ENCODE measurements at regions not wholly inside any gene's neighbourhood (a gene's known extent, or its start where the extent isn't known, plus 50 kb on each side); places are given as distances from the start of the nearest gene placed in this dataset.
"Not testable (repeated sequence)": the region's sequence is repeated elsewhere in the genome, so short reads cannot be mapped to it uniquely, and the experiment has no call there.

GRCh38 chr3:134718726-134719125 lies 67.9 kb upstream of the KY start:
- Histone ChIP-seq H3K4me3 (no peak overlapping the region), H3K4me1 (no peaks in the 10 kb centered on the region), H3K9me3 (no peaks in the 10 kb centered on the region), H3K36me3 (no peaks in the 10 kb centered on the region), H3K27me3 (no peaks in the 10 kb centered on the region), H3K27ac (no peak overlapping the region)
- intact Hi-C loops (cut with DNase I), result no loop called here
- ATAC-seq (no peak), DNase-seq (no peak)
- WGBS (ENCODE audit: insufficient coverage, low coverage, low lambda C conversion rate, missing lambda C conversion rate), result 61% methylated on average over 4 of the region's 4 CpGs
- TF ChIP-seq POLR2A (IDR thresholded peaks at IDR 0.05) (no peak), CTCF (IDR thresholded peaks at IDR 0.05) (no peak)

GRCh38 chr3:134721214-134721613 lies 70.4 kb upstream of the KY start:
- no peak for ATAC-seq
- H3K27ac ChIP-seq, result no peak overlapping the region
- no peak overlapping the region for H3K4me3 ChIP-seq
- H3K36me3 ChIP-seq, result no peaks in the 10 kb centered on the region
- no peak for DNase-seq
- TF ChIP-seq CTCF (IDR thresholded peaks at IDR 0.05), result no peak
- TF ChIP-seq POLR2A (IDR thresholded peaks at IDR 0.05), result no peak
- intact Hi-C loops (cut with DNase I), result no loop called here
- no peaks in the 10 kb centered on the region for H3K9me3 ChIP-seq
- no peaks in the 10 kb centered on the region for H3K27me3 ChIP-seq
- WGBS (ENCODE audit: insufficient coverage, low coverage, low lambda C conversion rate, missing lambda C conversion rate), result 25% methylated on average over 1 of the region's 1 CpG
- H3K4me1 ChIP-seq, result no peaks in the 10 kb centered on the region

- Histone ChIP-seq H3K36me3 (no peaks in the 10 kb centered on the region), H3K4me1 (no peaks in the 10 kb centered on the region), H3K27me3 (no peaks in the 10 kb centered on the region), H3K9me3 (no peaks in the 10 kb centered on the region), H3K4me3 (no peak overlapping the region), H3K27ac (no peak overlapping the region)
- intact Hi-C loops (cut with DNase I), result no loop called here
- TF ChIP-seq CTCF (IDR thresholded peaks at IDR 0.05) (no peak), POLR2A (IDR thresholded peaks at IDR 0.05) (no peak)
- WGBS (ENCODE audit: insufficient coverage, low coverage, low lambda C conversion rate, missing lambda C conversion rate), result 29% methylated on average over 2 of the region's 2 CpGs
- ATAC-seq, result peak in 1 of 4 donors; percentile 39
- no peak for DNase-seq
Observed at GRCh38 chr3:134722969-134723368, 72.1 kb upstream of the EPHB1 start.

- Histone ChIP-seq H3K9me3 (no peaks in the 10 kb centered on the region), H3K4me1 (no peaks in the 10 kb centered on the region), H3K36me3 (no peaks in the 10 kb centered on the region), H3K4me3 (no peak overlapping the region), H3K27me3 (no peaks in the 10 kb centered on the region), H3K27ac (no peak overlapping the region)
- 75% methylated on average over 3 of the region's 3 CpGs for WGBS (ENCODE audit: insufficient coverage, low coverage, low lambda C conversion rate, missing lambda C conversion rate)
- ATAC-seq (no peak), DNase-seq (no peak)
- TF ChIP-seq CTCF (IDR thresholded peaks at IDR 0.05) (no peak), POLR2A (IDR thresholded peaks at IDR 0.05) (no peak)
- intact Hi-C loops (cut with DNase I), result no loop called here
Observed at GRCh38 chr3:134729649-134730048, 65.4 kb upstream of the EPHB1 start.

- ATAC-seq (no peak), DNase-seq (no peak)
- intact Hi-C loops (cut with DNase I), result no loop called here
- Histone ChIP-seq H3K4me3 (no peak overlapping the region), H3K9me3 (no peaks in the 10 kb centered on the region), H3K4me1 (no peaks in the 10 kb centered on the region), H3K27ac (no peak overlapping the region), H3K27me3 (no peaks in the 10 kb centered on the region), H3K36me3 (no peaks in the 10 kb centered on the region)
- no peak for TF ChIP-seq CTCF (IDR thresholded peaks at IDR 0.05)
- TF ChIP-seq POLR2A (IDR thresholded peaks at IDR 0.05), result no peak
- 65% methylated on average over 2 of the region's 2 CpGs for WGBS (ENCODE audit: insufficient coverage, low coverage, low lambda C conversion rate, missing lambda C conversion rate)
Observed at GRCh38 chr3:134737516-134737915, 57.5 kb upstream of the EPHB1 start.

GRCh38 chr3:134740077-134740476 lies 55.0 kb upstream of the EPHB1 start:
- intact Hi-C loops (cut with DNase I); H3K27ac ChIP-seq; ATAC-seq; H3K36me3 ChIP-seq; DNase-seq; H3K4me3 ChIP-seq; H3K27me3 ChIP-seq; H3K4me1 ChIP-seq; H3K9me3 ChIP-seq: not testable (repeated sequence)
- 80% methylated on average over 7 of the region's 7 CpGs for WGBS (ENCODE audit: insufficient coverage, low coverage, low lambda C conversion rate, missing lambda C conversion rate)

All from right lobe of liver (tissue), 6 donors.